Uterus (tissue), 3 donors: ENCODE measurements at regions not wholly inside any gene's neighbourhood (a gene's known extent, or its start where the extent isn't known, plus 50 kb on each side); places are given as distances from the start of the nearest gene placed in this dataset.
"Not testable (repeated sequence)": the region's sequence is repeated elsewhere in the genome, so short reads cannot be mapped to it uniquely, and the experiment has no call there.

Source experiments
- DNase-seq, 2 donors: peaks; one replicate each; pipeline ENCODE4 v3.0.0-alpha.2; 2019 to 2020
- H3K27ac ChIP-seq, 2 donors: fragments of 200-600 bp; sonication (generic); 1 replicate in 1 of 2; 2 replicates in 1 of 2; pipeline ENCODE4 v1.5.1; 2016 to 2018
- H3K27me3 ChIP-seq, 2 donors: fragments of 200-600 bp; sonication (generic); one replicate each; pipeline ENCODE4 v1.5.1; 2018 to 2019; ENCODE audit warnings: control low read depth in 1 of 2
- H3K36me3 ChIP-seq, 2 donors: fragments of 200-600 bp; sonication (generic); one replicate each; pipeline ENCODE4 v1.5.1; 2019; ENCODE audit warnings: control low read depth in 1 of 2
- H3K4me1 ChIP-seq, 2 donors: fragments of 200-600 bp; sonication (generic); one replicate each; pipeline ENCODE4 v1.5.1; 2018 to 2019; ENCODE audit warnings: control low read depth in 1 of 2
- H3K4me3 ChIP-seq, 2 donors: fragments of 200-600 bp; sonication (generic); 1 replicate in 1 of 2; 2 replicates in 1 of 2; pipeline ENCODE4 v1.5.1; 2018 to 2019; ENCODE audit warnings: mild to moderate bottlenecking in 1 of 2
- H3K9me3 ChIP-seq, 2 donors: fragments of 200-600 bp; sonication (generic); one replicate each; pipeline ENCODE4 v1.5.1; 2019; ENCODE audit warnings: control low read depth in 1 of 2
- CTCF ChIP-seq, 4 experiments: fragments of 200-600 bp in 2 of 4; fragments of 450-650 bp in 2 of 4; sonication (generic) in 2 of 4; IDR thresholded peaks; one replicate each; pipeline ENCODE4 v1.5.1; 2016 to 2019; ENCODE audit warnings: antibody characterized with exemption in 4 of 4, mild to moderate bottlenecking in 2 of 4, moderate library complexity in 1 of 4
- POLR2A ChIP-seq, 2 donors: fragments of 450-650 bp; IDR thresholded peaks; one replicate each; pipeline ENCODE4 v1.6.1; 2016; ENCODE audit warnings: antibody characterized with exemption in 2 of 2, mild to moderate bottlenecking in 1 of 2, moderate library complexity in 1 of 2
- intact Hi-C: fragments of 100-400 bp; cut with DNase I; formaldehyde crosslinking; loops from one replicate; pipeline ENCODE4 v1.15.1; 2023; ENCODE audit warnings: low total_unique reads
- donor health status: DM: yes; HTN: yes; CAD: no.

DNA sequence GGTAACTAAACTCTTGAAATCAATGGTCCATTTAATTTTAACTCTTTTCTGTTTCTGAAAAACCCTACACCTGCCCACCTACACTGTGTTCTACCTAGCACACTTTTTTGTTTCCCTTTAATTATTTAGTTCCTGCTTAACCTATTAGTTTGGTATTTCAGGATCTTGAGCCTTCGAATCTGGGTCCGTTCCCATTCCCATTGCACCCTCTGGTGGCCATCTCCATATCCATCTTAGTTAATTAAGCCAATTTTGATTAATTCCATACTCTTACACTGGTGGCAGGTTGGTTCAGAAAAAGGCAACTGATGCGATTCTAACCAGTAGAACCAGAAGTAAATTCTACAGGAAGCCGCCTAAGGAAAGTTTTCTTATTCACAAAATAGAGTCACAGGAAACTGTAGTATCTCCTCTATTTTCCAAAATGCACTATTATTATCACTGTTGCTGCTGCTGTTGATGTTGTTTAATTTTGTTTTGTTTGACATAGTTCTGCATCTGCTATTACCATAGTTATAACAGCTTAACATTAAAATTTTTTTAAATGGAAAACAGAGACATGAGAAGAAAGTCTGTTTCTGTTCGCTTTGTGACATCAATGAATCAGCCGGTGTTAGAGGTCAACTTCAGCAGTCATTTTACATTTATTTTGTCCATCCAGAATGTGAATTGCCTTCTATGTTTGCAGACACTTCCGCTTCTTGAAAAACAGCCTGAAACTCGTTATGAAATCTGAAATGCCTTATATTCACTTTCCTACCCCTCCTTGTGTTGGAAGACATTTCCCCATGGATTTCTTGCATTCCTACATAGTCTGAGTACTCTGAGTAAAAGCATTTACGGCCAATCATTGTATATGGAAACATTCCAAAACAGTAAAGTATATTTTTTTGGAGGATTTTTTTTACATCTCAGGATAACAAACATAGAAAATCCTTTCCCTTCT is 115.5 kb upstream of the NCAM2 start:
- Histone ChIP-seq H3K4me1 (no peaks in the 10 kb centered on the region), H3K36me3 (no peaks in the 10 kb centered on the region), H3K4me3 (no peak overlapping the region), H3K9me3 (no peaks in the 10 kb centered on the region), H3K27ac (no peak overlapping the region), H3K27me3 (no peaks in the 10 kb centered on the region)
- intact Hi-C loops: no loop called here
- DNase-seq: no peak
- TF ChIP-seq POLR2A (IDR thresholded peaks at IDR 0.05) (no peak), CTCF (IDR thresholded peaks at IDR 0.05) (peak in 3 of 4 experiments; percentile 13 to 34 (median 17))

- no peaks in the 10 kb centered on the region for H3K27me3 ChIP-seq
- no peaks in the 10 kb centered on the region for H3K4me1 ChIP-seq
- H3K4me3 ChIP-seq: no peak overlapping the region
- no peak for DNase-seq
- intact Hi-C loops: no loop called here
- H3K27ac ChIP-seq: no peak overlapping the region
- no peaks in the 10 kb centered on the region for H3K9me3 ChIP-seq
- TF ChIP-seq CTCF (IDR thresholded peaks at IDR 0.05) (no peak), POLR2A (IDR thresholded peaks at IDR 0.05) (no peak)
- no peaks in the 10 kb centered on the region for H3K36me3 ChIP-seq
These were observed 114.8 kb upstream of the NCAM2 start for GRCh38 chr21:20883408-20883800.

- H3K27me3 ChIP-seq: no peaks in the 10 kb centered on the region
- H3K4me3 ChIP-seq: no peak overlapping the region
These were observed 95.7 kb upstream of the NCAM2 start for GRCh38 chr21:20902511-20902910.

GRCh38 chr21:20902998-20903397 is 95.2 kb upstream of the NCAM2 start:
- no peaks in the 10 kb centered on the region for H3K27me3 ChIP-seq
- intact Hi-C loops: no loop called here

More at GRCh38 chr21:20902511-20902910, 95.7 kb upstream of the NCAM2 start:
- TF ChIP-seq CTCF (IDR thresholded peaks at IDR 0.05): no peak
- Histone ChIP-seq H3K36me3 (no peaks in the 10 kb centered on the region), H3K27ac (no peak overlapping the region), H3K4me1 (no peaks in the 10 kb centered on the region), H3K9me3 (no peaks in the 10 kb centered on the region)
- no peak for DNase-seq
- intact Hi-C loops: no loop called here

DNA sequence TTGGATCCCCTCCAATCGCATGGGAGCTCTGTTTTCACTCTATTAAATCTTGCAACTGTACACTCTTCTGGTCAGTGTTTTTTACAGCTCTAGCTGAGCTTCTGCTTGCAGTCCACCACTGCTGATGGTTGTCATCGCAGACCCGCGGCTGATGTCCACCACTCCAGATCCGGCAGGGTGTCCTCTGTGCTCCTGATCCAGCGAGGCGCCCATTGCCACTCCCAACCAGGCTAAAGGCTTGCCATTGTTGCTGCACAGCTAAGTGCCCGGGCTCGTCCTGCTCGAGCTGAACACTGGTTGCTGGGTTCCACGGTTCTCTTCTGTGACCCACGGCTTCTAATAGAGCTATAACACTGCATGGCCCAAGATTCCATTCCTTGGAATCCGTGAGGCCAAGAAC is 70.7 kb upstream of the NCAM2 start:
- H3K4me3 ChIP-seq, H3K9me3 ChIP-seq, intact Hi-C loops, H3K4me1 ChIP-seq, DNase-seq, H3K27me3 ChIP-seq, H3K27ac ChIP-seq, H3K36me3 ChIP-seq: not testable (repeated sequence)

More at GRCh38 chr21:20902998-20903397, 95.2 kb upstream of the NCAM2 start:
- H3K9me3 ChIP-seq: no peaks in the 10 kb centered on the region
- no peak for DNase-seq
- H3K4me3 ChIP-seq: no peak overlapping the region
- H3K4me1 ChIP-seq: no peaks in the 10 kb centered on the region
- TF ChIP-seq POLR2A (IDR thresholded peaks at IDR 0.05): no peak
- no peak for TF ChIP-seq CTCF (IDR thresholded peaks at IDR 0.05)
- no peak overlapping the region for H3K27ac ChIP-seq
- H3K36me3 ChIP-seq: no peaks in the 10 kb centered on the region
